MM.1S (cell line): ENCODE measurements at regions not wholly inside any gene's neighbourhood (a gene's known extent, or its start where the extent isn't known, plus 50 kb on each side); places are given as distances from the start of the nearest gene placed in this dataset.

Experiments
- EZH2 ChIP-seq: fragments of 300-600 bp; sonication (generic); optimal IDR thresholded peaks from 2 replicates; pipeline ENCODE3; 2017; ENCODE audit warnings: low read depth, mild to moderate bottlenecking, antibody characterized with exemption, low read length, mixed read lengths
- TF ChIP-seq, protein P1 (sequence below): fragments of 300-600 bp; sonication (generic); IDR thresholded peaks from 2 replicates; pipeline ENCODE4 v1.5.1; 2016; ENCODE audit warnings: antibody characterized with exemption, low read length, mixed read lengths

DNA sequence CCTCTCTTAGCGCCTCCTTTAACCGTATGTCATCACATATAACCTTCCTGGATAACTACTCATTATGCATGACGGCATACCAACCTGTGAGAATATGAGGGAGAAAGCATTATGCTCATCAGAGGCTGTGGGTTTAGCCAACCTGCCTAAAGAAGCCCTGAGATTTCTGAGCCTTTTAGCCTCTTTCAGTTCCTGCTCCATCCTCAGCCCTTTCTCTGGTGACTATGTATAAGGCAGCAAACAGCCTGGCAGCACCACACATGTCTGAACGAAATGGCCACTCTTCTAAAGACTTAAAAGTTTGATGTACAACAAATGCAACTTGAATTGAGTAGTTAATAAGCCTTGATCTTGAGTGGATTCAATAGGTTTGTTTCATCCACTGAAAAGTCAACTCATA is 64.8 kb upstream of the SOX5 start:
- TF ChIP-seq, protein P1, sequence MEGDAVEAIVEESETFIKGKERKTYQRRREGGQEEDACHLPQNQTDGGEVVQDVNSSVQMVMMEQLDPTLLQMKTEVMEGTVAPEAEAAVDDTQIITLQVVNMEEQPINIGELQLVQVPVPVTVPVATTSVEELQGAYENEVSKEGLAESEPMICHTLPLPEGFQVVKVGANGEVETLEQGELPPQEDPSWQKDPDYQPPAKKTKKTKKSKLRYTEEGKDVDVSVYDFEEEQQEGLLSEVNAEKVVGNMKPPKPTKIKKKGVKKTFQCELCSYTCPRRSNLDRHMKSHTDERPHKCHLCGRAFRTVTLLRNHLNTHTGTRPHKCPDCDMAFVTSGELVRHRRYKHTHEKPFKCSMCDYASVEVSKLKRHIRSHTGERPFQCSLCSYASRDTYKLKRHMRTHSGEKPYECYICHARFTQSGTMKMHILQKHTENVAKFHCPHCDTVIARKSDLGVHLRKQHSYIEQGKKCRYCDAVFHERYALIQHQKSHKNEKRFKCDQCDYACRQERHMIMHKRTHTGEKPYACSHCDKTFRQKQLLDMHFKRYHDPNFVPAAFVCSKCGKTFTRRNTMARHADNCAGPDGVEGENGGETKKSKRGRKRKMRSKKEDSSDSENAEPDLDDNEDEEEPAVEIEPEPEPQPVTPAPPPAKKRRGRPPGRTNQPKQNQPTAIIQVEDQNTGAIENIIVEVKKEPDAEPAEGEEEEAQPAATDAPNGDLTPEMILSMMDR, result no peak
- no peak for TF ChIP-seq EZH2
